DOHH2 (cell line): ENCODE measurements at regions not wholly inside any gene's neighbourhood (a gene's known extent, or its start where the extent isn't known, plus 50 kb on each side); places are given as distances from the start of the nearest gene placed in this dataset.

Experiments used
- H3F3A ChIP-seq: fragments of 200-600 bp; sonication (generic), shearing (Covaris generic); 2 replicates; pipeline ENCODE4 v1.6.0; 2016; ENCODE audit warnings: antibody characterized with exemption, mild to moderate bottlenecking; ENCODE audit not compliant: control insufficient read depth, insufficient read depth
- H3K27ac ChIP-seq: fragments of 200-600 bp; sonication (generic); 2 replicates; pipeline ENCODE4 v1.5.1; 2014; ENCODE audit warnings: low read depth, mild to moderate bottlenecking, low read length, moderate library complexity
- H3K27me3 ChIP-seq: fragments of 200-600 bp; sonication (generic); 2 replicates; pipeline ENCODE4 v1.6.1; 2014; ENCODE audit warnings: mild to moderate bottlenecking, low read length, mixed read lengths; ENCODE audit not compliant: control insufficient read depth
- H3K36me3 ChIP-seq: fragments of 200-600 bp; sonication (generic); 2 replicates; pipeline ENCODE4 v1.6.1; 2014; ENCODE audit warnings: mild to moderate bottlenecking, low read length, moderate library complexity, mixed read lengths; ENCODE audit not compliant: control insufficient read depth
- H3K4me1 ChIP-seq: fragments of 200-600 bp; sonication (generic); 2 replicates; pipeline ENCODE4 v1.6.1; 2014; ENCODE audit warnings: mild to moderate bottlenecking, low read length, mixed read lengths; ENCODE audit not compliant: control insufficient read depth
- H3K4me2 ChIP-seq: fragments of 200-600 bp; sonication (generic); 2 replicates; pipeline ENCODE4 v1.6.0; 2014; ENCODE audit warnings: mild to moderate bottlenecking, low read length, moderate library complexity
- H3K4me3 ChIP-seq: fragments of 200-600 bp; sonication (generic); 2 replicates; pipeline ENCODE4 v1.5.1; 2014; ENCODE audit warnings: mild to moderate bottlenecking, low read length, mixed read lengths
- H3K79me2 ChIP-seq: fragments of 200-600 bp; sonication (generic); 2 replicates; pipeline ENCODE4 v1.6.1; 2014; ENCODE audit warnings: mild to moderate bottlenecking, low read length, mixed read lengths; ENCODE audit not compliant: control insufficient read depth
- H3K9me2 ChIP-seq: fragments of 200-600 bp; sonication (generic); replicated peaks from 2 replicates; pipeline ENCODE4 v1.6.1; 2014; ENCODE audit warnings: mild to moderate bottlenecking, low read length, mixed read lengths; ENCODE audit not compliant: control insufficient read depth
- H3K9me3 ChIP-seq: fragments of 200-600 bp; sonication (generic); 2 replicates; pipeline ENCODE4 v1.6.1; 2014; ENCODE audit warnings: antibody characterized with exemption, low read length, mixed read lengths; ENCODE audit not compliant: control insufficient read depth, insufficient read depth
- H4K20me1 ChIP-seq: fragments of 200-600 bp; sonication (generic); 2 replicates; pipeline ENCODE4 v1.6.0; 2014; ENCODE audit warnings: low read depth, mild to moderate bottlenecking, antibody characterized with exemption, low read length, moderate library complexity; ENCODE audit not compliant: control insufficient read depth, insufficient read depth
- CTCF ChIP-seq: fragments of 200-600 bp; sonication (generic); IDR thresholded peaks from one replicate; pipeline ENCODE4 v1.5.1; 2014; ENCODE audit warnings: antibody characterized with exemption, mild to moderate bottlenecking, low read depth, low read length; ENCODE audit not compliant: poor library complexity, severe bottlenecking
- EZH2phosphoT487 ChIP-seq: fragments of 200-600 bp; sonication (generic); IDR thresholded peaks from 2 replicates; pipeline ENCODE4 v1.6.1; 2017; ENCODE audit warnings: borderline replicate concordance, mild to moderate bottlenecking, antibody characterized with exemption, low read length, moderate library complexity, mixed read lengths

- Histone ChIP-seq H3F3A (no peaks in the 10 kb centered on the region), H3K4me2 (no peak overlapping the region), H3K79me2 (no peaks in the 10 kb centered on the region), H3K27ac (no peak overlapping the region), H4K20me1 (no peaks in the 10 kb centered on the region), H3K9me3 (no peaks in the 10 kb centered on the region), H3K4me3 (no peak overlapping the region), H3K4me1 (no peaks in the 10 kb centered on the region), H3K27me3 (no peaks in the 10 kb centered on the region), H3K9me2 (no peaks in the 10 kb centered on the region), H3K36me3 (no peaks in the 10 kb centered on the region)
- TF ChIP-seq CTCF (no peak), EZH2phosphoT487 (no peak)
These were observed 299.4 kb downstream of the TCERG1L start for GRCh38 chr10:131011936-131012640.

DNA sequence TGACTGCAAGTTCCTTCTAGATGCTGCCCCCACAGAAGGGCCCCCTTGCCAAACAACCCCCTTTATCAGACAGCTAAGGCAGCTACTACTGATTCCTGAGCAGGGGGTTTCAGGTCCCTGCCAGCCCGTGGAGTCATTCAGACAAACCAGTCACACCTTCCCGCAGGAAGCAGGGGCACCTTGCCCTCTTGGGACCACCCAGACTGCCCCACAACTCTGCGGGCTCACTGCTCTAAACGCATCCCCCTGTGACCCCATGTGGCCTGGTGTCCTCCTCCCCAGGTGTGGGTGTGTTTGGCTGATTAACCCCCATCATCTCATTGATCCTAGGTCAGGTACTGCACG lies 298.9 kb downstream of the TCERG1L start:
- Histone ChIP-seq H4K20me1 (no peaks in the 10 kb centered on the region), H3K4me2 (no peak overlapping the region), H3K27me3 (no peaks in the 10 kb centered on the region), H3K27ac (no peak overlapping the region), H3K9me2 (no peaks in the 10 kb centered on the region), H3K9me3 (no peaks in the 10 kb centered on the region), H3K79me2 (no peaks in the 10 kb centered on the region), H3K36me3 (no peaks in the 10 kb centered on the region), H3K4me3 (no peak overlapping the region), H3K4me1 (no peaks in the 10 kb centered on the region), H3F3A (no peaks in the 10 kb centered on the region)
- TF ChIP-seq CTCF (no peak), EZH2phosphoT487 (no peak)

DNA sequence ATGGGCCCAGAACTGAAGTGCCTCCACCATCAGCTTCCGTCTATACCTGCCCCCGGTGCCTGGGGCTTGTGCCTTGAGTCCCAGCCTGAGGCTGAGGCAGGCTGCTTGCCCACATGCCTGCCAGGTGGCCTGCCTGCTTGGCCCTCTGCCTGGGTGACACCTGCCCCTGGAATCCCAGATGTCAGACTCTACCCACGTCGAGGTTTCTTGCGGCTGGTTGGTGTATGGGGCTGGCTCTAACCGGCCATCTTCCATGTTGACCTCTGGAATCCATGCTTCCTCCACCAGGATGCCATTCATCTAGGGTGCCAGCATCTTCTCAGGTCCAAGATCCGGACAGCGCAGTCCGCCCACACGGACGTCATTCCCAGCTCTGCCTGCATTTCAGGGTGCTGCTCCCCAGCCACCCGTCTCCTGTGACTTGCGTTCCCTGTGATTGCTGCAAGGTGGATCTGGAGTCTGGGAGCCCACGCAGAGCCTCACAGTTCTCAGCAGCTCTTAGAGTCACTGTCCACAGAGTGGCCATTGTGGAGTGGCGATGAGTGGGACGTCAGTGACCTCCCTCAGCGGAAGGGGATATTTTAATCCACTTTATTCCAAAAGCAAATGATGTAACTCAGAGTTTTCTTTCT lies 298.1 kb downstream of the TCERG1L start:
- no peak overlapping the region for H3K4me3 ChIP-seq
- no peaks in the 10 kb centered on the region for H3K27me3 ChIP-seq
- H3F3A ChIP-seq, result no peaks in the 10 kb centered on the region
- H3K9me3 ChIP-seq, result no peaks in the 10 kb centered on the region
- H3K9me2 ChIP-seq, result no peaks in the 10 kb centered on the region
- no peak overlapping the region for H3K27ac ChIP-seq
- H3K79me2 ChIP-seq, result no peaks in the 10 kb centered on the region
- no peaks in the 10 kb centered on the region for H4K20me1 ChIP-seq
- TF ChIP-seq CTCF (no peak), EZH2phosphoT487 (no peak)
- no peaks in the 10 kb centered on the region for H3K36me3 ChIP-seq
- no peak overlapping the region for H3K4me2 ChIP-seq
- H3K4me1 ChIP-seq, result no peaks in the 10 kb centered on the region
